T1000 (cell line): ENCODE measurements at regions not wholly inside any gene's neighbourhood (a gene's known extent, or its start where the extent isn't known, plus 50 kb on each side); places are given as distances from the start of the nearest gene placed in this dataset.

Experiments used
- DNase-seq: peaks from one replicate; lab custom pipeline; 2025; ENCODE audit warnings: mixed read lengths; lab: John Stamatoyannopoulos, UW

DNA sequence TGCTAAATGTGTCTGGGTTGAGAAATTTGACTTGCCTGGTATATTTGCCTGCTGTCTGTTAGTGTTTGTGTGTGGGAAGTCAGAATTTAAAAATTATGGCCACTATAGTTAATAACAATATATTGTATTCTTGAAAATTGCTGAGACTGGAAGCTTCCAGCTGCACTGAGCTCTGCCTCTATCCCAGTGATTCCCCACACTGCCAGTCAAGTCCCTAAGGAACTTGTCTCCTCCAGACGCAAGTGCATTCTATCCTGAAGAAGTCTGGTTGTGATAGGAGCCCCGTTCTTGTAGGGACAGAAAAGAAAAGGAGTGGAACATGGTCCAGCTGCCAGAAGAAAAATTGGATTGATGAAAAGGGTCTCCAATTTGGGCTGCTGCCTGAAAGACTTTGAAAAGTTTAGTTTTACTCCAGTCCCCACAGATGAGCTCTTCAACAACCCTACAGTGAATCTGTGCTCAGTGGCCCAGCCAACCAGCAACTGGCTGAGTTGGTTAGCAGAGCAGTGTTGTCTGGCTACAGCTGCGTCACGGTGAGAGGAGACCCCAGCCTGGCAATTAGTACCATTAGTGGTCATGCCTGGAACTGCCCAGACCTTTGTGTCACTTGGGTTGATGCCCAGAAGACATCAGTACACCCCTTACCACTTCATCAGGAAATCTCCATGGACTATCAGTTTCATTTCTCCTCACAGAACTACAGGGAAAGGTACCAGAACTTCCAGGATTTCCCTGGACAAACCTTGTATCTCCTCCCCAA is 183.1 kb upstream of the MCHR2 start:
- DNase-seq: no peak

- peak; percentile 17 for DNase-seq
Measured at GRCh38 chr6:100176311-100176950, 182.4 kb upstream of the MCHR2 start.

DNA sequence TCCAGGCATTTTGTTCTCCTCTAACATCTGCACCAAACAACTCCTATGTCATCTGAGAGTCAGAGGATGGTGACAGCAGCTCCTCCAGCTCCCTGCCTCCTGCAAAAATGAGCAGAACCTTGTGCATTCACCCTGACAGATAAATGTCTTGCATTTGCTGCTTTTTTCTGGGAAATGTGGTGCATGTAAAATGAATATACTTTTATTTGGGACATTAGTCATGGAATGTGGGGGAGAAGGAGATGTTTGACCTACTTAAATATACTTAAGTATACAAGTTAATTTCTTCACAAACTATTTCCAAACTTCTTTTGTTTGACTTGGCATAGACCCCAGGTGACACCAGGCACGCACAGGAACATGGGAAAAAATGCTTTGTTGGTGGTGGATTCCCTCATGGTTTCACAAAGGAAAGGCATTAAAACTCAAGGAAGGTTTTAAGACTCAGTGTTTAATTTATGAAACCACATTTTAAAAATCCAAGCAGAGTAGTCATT is 181.8 kb upstream of the MCHR2 start:
- peak; percentile 28 for DNase-seq

DNA sequence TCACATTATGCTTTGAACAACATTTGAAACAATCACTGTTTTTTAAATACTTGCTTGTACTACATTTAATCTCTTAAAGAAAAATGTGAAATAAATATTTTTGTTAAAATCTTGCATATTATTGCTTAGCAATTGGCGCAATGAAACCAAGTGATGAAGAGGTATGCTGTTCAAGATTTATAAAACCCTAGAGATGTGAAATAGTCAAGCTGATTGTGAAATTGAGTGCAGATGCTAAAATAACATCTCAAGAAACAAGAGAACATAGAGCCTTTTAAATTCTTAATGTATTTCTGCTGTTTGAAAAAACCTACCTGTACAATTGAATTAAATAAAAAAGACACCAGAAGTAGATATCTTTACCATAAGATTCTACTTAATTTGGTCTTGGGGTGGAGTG is 179.2 kb upstream of the MCHR2 start:
- DNase-seq: no peak

DNA sequence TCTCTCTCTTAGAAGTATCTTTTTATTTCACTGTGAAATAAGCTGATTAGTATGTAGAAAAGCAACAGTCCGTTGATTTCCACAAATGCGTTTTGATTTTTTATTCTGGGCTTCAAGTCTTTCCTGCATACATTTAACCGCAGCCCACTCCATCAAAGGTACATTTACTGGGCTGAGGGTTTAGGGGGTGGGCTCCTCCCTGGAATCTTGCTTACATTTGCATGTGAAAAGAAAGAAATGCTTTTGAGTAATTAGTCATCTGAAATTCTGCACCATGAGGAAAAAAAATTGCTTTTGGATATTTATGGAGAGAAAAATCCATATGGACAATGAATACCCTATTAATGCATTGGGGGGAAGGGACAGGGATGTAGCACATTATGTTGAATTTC is 178.3 kb upstream of the MCHR2 start:
- no peak for DNase-seq

GRCh38 chr6:100171533-100172321 is 177.7 kb upstream of the MCHR2 start:
- DNase-seq: no peak

GRCh38 chr6:100168148-100168547 is 174.1 kb upstream of the MCHR2 start:
- DNase-seq: no peak

GRCh38 chr6:100167585-100167984 is 173.6 kb upstream of the MCHR2 start:
- DNase-seq: no peak

- no peak for DNase-seq
Measured at GRCh38 chr6:100166956-100167355, 172.9 kb upstream of the MCHR2 start.

GRCh38 chr6:100165442-100165841 is 171.4 kb upstream of the MCHR2 start:
- no peak for DNase-seq

- DNase-seq: no peak
Measured at GRCh38 chr6:100163035-100163434, 169.0 kb upstream of the MCHR2 start.

DNA sequence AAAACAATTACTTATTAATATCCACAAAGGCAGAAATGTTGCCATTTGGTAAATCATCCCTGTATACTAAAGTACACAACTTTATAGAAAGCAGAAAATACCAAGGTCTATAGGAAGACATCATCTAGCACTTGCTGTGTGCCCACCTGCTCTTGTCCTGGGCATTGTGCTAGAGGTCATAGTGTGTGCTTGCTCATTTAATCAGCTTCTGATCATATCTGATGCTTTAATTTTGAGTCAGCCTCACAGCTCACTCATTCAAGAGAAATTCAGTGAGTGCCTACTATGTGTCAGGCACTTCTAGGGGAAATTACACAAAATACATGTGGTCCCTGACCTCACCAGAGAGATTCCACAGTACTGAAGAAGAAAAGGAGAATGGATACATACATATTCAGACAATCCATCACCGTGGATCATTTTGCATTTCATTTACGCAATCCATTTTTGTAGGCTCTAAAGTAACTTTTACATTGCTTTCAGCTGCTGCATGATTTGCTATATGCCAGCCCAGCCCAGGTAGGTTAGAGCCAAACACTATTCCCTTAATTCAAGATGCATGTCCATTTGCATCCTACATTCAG is 167.9 kb upstream of the MCHR2 start:
- DNase-seq: no peak

- DNase-seq: no peak
Measured at GRCh38 chr6:100160930-100161329, 166.9 kb upstream of the MCHR2 start.

- DNase-seq: no peak
Measured at GRCh38 chr6:100155141-100155540, 161.1 kb upstream of the MCHR2 start.

DNA sequence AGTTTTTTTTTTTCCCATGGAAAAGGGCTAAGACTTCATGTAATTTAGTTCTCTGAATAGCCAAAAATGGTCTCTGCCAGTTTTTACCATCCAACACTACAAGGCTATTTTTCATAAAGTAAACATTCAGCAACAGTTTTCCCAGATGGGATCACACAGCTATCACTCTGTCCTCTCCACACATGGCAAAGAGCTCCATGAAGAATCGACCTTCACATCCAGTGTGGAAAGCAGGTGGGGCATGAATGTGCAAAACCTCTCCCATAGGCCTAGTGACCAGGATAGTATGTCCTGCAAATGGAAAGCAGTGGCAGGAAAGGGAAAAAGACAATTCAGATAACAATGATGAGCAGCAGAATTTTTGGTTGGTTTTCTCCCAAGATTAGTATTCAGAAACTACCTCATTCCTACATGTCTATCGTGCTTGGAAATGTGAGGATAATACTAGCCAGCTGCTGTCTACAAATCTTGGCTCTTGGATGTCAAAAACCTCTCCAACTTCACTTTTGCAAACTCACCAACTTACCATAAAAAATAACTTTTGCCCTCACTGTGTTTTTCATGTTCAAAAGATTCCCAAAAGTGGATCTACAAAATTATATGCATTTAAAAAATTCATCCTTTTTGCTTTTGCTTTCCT is 159.7 kb upstream of the MCHR2 start:
- no peak for DNase-seq

- no peak for DNase-seq
Measured at GRCh38 chr6:100152201-100152600, 158.2 kb upstream of the MCHR2 start.

- no peak for DNase-seq
Measured at GRCh38 chr6:100144991-100145390, 151.0 kb upstream of the MCHR2 start.

GRCh38 chr6:100138346-100139022 is 144.5 kb upstream of the MCHR2 start:
- DNase-seq: no peak

- no peak for DNase-seq
Measured at GRCh38 chr6:100137759-100138158, 143.7 kb upstream of the MCHR2 start.

DNA sequence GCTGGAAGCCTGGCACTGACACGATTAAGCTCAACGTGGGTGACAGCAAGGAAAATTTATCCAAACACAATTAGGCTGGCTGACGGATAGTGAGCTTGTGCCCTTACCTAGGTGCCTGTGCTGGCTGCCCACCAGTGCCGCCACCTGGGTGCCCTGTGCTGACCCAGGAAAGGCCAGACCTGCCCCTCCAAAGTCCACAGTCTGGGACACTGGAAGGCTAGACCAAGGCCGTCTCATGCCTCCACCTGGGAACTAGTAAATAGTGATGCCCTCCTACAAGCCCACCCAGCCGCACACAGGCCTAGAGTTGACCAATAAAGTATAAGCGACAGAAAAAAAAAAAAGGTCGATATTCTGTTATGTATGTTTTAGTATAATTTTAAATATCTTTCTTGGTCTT is 142.6 kb upstream of the MCHR2 start:
- no peak for DNase-seq

DNA sequence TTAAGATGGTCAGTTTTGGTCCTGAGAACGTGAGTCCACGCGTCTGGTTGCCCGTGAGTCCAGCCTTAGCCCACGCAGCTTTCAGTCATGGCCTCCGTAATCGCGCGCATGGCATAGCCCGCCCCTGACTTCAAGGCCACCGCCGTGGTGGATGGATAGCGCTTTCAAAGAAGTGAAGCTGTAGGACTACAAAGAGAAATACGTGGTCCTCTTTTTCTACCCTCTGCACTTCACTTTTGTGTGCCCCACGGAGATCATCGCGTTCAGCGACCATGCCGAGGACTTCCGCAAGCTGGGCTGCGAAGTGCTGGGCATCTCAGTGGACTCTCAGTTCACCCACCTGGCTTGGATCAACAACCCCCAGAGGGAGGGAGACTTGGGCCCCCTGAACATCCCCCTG is 142.0 kb upstream of the MCHR2 start:
- no peak for DNase-seq
